Stimulated activated CD4-positive, alpha-beta T cell treated with anti-CD3 and anti-CD28 coated beads, TNF-alpha, amount 100 ng/mL, for 4 hours (primary cell): ENCODE measurements at regions not wholly inside any gene's neighbourhood (a gene's known extent, or its start where the extent isn't known, plus 50 kb on each side); places are given as distances from the start of the nearest gene placed in this dataset.
"Not testable (repeated sequence)": the region's sequence is repeated elsewhere in the genome, so short reads cannot be mapped to it uniquely, and the experiment has no call there.

ENCODE experiments used
- DNase-seq, 3 experiments: peaks; one replicate each; pipeline ENCODE4 v3.0.0-alpha.2; 2020; ENCODE audit warnings: low read depth in 3 of 3

DNA sequence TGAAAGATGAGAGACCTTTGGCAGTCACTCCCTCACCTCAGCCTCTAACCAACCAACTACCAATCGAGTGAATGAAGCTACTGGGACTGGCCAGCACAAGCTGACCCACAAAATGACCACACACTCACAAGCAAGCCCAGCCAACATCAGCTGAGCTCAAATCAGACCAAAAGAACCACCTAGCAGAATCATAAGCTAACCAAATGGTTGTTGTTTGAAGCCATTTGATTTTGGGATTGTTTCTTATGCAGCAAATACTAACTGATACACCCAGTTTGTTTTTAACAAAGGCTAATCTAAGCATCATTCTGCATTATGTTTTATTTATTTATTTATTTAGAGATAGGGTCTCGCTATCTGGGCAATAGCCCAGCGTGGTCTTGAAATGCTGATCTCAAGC, 310.4 kb downstream of the SETD4 start:
- no peak for DNase-seq

DNA sequence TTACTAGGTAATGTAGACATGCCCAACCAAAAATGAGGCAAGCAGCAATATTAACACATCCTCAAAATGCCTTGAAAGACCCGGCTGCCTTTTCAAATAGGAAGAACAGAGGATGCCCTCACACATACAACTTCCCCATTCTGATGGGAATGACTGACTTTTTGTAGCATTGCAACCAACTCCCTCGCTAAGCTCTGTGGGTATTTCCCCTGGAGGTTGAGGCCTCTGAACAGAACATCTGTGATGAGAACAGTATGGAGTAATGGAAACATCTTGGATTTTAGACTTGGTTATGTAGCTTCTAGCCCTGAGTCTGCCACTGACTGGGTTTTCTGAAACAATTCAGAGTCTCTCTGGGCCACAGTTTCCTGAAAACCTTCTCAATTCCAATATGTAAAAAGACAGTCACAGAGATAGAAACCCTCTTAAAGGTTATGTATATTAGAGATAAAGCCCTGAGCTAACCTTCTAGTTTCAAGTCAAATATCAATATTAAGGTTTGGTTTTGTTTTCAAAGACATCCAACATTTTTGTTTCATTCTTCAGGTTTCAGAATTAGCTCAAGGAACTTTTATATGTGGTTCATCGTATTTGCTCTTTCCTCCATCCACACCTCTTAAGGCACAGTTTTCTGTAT, 311.5 kb downstream of the SETD4 start:
- DNase-seq, result no peak

DNA sequence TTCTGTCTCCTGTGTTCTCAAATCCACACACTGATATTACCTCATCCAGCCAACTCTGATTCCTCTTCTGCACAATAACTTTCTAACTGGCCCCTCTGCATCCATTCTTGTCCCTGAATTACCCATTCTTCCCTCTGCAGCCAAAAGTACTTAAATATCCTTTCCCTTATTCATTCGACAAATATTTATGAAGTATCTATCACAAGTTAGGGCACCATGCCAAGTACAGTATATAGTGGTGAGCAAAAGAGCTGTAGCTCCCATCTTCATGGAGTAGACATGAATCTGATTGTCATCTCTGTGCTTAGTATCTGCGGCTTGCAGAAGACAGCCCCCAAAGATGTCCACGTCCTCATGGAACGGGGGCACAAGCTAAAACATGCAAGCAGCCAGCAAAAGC, 316.8 kb downstream of the SETD4 start:
- DNase-seq, result no peak

DNA sequence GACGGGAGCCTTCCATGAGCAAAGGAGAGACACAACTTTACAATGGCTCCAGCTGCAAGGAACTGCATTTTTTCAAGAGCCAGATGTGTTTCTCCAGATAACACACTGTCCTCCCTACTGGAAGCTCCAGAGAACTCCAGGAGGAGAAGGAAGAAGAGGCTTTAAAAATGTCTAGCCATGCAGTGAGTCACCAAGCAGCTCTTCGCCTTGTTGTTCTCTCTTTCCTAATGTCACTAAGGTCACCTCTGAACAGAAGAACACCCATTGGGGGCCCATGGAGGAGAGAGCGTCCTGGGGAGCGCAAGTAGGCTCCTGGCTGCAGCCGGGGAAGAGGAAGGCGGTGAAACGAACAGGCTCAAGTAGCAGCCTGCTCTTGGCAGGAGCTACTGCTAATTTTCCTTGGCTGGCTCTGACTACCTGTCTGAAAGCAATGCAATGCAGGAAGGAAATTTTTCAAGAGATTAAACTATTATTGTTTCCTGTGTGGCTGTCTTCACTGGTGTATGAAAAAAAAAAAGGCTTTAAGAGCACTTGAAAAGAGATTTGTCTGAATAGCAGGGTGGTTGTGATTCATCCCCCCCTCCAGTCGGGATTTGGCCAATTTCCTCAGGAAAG, 321.9 kb downstream of the SETD4 start:
- DNase-seq, result no peak

DNA sequence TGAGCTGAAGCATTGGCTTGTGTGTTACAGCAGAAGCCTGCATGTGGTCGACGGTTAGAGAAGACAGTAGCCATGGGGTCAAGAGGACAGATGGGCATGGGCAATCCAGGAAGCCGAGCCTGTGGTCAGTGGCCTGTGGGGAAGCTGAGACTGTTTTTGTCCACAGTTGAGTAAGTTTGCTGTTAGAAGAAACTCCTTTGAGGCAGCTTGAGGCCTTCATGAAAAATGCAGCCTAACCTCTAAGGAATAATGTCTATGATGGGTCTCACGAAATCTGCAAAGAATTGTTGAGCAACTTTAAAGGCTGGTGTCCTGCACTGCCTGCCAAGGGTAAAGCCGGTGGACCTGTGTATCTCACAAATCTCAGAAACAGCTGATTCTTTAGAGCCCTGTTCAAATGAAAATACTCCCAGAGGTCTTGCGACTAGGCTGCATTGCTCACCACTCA, 322.4 kb downstream of the SETD4 start:
- DNase-seq, result no peak

DNA sequence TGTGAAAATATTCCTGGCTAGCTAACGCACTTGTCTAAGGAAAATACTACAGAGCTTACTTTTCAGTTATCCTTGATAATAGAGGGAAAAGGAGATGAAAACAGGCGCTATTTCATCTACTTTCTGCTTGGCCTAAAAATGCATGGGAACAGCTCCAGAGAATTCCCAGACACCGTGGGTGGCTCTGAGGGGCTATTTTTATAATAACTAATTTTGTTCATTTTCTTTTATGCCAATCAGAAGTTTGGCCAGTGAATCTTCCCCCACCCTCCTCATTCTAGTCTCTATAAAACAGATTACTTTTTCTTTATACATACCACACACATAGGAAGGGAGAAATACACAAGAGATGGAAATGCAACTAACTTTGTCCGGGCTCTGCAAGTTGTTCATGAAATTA, 322.9 kb downstream of the SETD4 start:
- DNase-seq, result no peak

DNA sequence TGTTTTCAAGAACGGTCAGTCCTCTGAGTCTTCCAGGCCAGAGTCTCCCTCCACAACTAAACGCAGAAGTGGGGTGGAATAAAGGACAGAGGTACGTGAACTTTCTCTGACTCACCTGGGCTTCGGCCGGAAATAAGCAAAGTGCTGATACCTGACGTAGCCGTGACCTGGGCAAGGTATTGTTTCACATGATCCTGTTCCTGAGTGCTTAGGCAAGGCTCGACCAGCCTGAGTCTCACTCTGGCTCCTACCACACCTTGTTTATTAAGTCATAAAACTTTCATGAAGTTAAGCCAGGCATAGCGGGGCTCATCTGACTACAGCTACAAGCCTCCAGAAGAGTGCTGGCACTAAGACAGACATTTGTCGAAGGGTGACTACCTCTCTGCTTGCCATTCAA, 327.5 kb downstream of the SETD4 start:
- no peak for DNase-seq

DNA sequence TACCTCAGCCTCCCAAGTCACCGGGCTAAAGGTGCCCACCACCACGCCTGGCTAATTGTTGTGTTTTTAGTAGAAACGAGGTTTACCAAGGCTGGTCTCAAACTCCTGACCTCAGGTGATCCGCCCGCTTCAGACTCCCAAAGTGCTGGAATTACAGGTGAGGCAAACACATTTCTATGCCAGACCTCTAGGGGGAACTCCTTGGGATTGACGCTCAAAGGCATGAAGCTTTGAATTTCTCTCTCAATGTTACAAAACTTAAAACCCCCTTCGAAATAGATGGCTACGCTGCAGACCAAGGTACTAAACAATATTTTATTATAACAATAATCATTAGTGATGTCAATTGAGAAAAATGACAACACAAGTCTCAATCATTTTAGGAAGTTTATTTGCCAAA, 330.0 kb downstream of the SETD4 start:
- no peak for DNase-seq

DNA sequence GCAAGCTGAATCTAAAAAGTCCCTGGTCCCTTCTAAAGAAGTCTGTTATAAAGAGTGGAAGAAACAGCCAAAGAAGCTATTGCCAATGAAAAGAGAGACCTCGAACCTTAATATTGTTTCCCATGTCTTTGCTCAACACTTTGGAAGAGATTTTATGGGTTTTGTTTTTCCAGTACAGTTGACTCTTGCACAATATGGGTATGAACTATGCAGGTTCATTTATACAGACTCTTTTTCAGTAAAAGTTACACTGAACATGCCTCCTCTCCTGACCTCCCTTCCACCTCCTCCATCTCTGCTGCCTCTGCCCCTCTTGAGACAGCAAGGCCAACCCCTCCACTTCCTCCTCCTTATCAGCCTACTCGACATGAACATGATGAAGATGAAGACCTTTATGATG, 332.5 kb downstream of the SETD4 start:
- no peak for DNase-seq

DNA sequence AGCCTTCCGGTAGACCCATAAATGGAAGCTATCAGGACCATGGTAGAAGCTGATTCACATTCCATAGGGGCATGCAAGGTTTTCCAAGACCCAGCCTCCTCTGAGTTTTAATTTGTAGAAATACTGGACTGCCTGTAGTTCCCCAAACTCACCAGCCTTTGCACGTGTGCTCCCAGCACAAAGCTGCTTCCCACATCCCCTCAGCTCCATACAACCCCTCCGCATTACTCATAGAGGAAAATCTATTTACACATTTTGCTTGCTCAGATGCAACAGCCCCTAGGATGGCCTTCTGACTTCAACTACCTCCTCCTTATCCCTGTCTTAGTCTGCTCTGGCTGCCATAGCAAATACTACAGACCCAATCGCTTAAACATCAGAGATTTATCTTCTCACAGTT, 336.2 kb downstream of the SETD4 start:
- DNase-seq, result no peak

DNA sequence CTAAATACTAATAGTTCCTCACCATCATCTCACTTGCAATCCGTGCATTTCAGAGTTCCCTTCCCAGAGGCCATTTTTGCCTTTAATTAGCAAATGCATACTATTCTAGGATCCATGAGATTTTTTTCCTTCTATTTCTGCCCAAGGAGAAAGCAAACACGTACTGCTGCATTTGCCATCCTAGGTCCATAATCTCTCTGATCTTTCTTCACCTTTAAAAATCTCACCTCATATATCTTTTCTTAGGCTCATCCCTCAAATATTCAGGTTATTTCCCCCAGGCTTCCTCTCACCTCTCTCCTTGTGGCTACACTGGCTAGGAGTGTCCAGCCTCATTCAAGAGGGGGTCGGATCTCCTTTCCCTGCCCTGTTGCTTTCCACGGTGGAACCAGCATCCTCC, 338.6 kb downstream of the SETD4 start:
- DNase-seq, result no peak

DNA sequence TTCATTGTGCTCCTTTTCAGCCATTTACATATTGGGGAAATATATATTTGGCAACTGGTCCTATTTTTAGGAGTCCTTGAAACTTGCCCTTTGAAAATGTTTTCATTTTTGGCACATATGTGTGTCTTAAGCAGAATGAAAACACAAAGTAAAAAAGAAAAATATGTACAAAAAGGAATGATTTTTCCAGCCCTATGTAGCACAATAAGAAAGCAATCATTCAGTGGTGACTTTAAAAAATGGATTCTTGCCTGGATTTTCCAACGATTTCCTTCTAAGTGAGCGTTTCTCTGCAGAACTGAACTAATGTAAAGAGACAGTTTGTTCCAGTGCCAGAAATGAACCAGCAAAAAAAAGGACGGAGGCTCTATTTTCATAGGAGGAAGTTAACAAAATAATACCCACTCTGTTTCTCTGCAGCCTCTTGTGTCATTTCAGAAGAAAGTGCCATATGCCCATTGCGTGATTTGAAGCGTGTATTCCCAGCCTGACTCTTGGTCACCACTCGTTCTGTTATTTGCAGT, 340.1 kb downstream of the SETD4 start:
- DNase-seq, result no peak

DNA sequence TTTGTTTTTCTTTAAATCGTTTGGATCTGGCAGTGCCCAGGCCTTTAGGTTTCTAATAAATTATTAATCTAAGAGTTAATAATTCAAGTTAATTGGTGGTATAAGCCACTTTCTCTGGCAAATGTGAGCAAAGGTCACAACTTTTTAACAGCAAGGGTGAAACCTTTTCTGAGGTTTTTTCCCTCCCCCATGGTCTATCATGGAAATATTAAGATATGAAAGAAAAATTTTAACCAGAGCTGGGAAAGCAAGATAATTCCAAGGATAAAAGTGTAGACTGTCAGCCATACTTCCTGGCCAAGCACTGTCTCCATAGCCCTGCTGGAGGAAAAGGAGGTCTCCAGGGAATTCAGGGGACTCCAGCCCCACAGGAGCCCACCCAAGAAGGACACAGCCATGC, 341.2 kb downstream of the SETD4 start:
- DNase-seq, result no peak

DNA sequence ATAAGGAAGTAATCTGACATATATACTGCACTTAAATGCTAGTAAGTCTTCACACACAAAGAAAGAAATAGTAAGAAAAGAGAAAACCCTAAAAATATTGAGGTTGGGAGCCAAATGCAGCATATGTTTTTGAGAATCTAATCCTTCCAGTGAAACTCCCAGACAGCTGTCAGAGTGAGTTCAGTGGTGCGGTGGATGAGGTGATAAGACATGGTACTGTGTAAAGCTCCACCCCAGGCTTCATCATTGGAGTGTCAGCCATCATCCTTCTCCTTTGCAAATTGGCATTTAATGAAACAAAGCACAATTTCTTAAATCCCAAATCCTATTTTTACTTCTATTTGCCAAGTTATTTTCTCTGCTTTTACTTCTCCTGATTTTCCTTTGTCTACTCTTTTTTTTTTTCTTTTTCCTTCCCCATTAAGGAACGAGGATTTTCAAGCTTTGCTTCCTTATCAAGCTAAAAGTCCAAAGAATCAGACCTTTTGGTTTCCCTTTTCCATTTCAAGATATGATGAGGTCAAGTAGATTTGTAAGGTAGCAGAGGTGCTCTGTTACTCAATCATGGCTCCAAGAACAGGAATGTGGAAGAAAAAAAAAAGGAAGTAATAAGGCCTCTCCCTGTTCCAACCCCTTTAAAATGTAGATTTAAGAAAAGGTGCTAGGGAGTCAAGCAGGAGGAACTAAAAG, 343.3 kb downstream of the SETD4 start:
- no peak for DNase-seq

DNA sequence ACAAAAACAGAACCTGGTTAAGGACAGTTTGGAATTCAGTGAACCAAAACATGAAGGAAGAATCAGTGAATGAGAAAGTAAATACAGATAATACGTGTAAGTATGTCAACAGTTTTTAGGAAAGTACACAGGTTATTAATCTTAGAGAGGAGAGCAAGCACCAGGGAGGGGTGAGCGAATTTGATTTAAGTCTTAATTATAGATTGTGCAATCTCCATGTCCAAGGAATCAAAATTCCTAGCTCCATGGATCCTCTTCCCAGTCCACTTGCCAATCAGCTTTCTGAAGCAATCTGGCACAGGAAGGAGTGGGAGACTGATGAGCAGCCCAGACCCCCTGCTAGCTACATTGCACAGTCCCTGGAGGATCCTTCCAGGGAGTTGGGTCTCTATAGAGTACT, 346.4 kb downstream of the SETD4 start:
- no peak for DNase-seq

DNA sequence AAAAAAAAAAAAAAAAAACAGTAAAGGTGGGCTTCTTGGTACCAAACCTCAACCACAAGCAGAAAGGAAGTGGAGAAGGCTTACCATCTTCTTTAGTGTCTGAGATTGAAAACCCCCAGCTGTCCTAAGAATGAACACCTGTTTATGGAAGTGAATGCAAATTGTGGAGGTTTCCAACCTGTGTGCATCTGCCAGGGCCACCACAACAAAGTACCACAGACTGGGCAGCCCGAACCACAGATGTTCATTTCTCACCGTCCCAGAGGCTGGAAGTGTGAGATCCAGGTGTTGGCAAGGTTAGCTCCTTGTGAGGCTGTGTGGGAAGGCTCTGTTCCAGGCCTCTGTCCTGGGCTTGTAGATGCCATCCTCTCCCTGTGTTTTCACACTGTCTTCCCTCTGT, 348.7 kb downstream of the SETD4 start:
- no peak for DNase-seq

DNA sequence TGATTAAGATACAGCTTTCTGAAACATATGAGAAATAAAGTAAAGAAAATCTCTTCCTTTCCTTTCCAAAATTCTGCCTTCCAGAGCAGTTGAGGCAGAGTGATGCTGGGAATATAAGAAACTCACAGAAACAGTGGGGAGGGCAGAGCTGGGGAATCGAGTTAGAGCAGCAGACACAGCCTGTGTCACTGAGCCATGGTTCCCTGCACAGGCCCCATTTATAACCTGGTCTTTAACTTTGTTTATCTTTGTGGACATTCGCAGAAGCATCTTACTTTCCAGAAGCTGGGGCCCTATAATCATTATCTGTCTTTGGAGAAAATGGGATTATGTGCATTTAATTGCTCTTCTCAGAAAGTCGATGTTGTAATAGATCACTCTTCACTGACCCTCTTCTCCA, 349.1 kb downstream of the SETD4 start:
- DNase-seq, result no peak

DNA sequence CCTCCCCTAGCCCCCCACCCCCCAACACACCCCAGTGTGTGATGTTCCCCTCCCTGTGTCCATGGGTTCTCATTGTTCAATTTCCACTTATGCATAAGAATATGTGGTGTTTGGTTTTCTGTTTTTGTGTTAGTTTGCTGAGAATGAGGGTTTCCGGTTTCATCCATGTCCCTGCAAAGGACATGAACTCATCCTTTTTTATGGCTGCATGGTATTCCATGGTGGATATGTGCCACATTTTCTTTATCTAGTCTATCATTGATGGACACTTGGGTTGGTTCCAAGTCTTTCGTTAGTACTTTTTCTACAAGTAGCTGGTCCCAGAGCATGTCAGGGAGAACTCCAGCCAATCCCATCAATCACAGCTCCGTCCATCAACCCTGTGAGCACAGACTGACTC, 350.3 kb downstream of the SETD4 start:
- DNase-seq, result not testable (repeated sequence)

DNA sequence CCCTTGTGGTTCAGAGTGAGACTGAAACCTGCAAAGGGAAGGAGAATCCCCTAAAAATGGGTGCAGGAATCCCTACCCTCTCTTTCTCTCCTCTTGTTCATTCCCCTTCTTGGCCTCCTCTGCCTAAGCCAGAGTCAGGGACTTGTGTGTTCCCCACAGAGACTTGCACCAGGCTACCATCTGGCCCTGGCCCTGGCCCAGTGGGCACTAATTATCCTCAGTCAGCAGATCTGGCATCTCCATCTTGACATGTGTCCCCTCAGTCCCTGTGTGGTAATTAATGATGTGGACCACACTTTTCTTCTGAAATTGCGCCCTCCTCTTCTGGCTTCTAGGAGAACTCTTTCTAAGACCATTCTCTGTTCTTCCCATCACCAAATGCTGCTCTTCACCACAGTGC, 354.4 kb downstream of the SETD4 start:
- no peak for DNase-seq

DNA sequence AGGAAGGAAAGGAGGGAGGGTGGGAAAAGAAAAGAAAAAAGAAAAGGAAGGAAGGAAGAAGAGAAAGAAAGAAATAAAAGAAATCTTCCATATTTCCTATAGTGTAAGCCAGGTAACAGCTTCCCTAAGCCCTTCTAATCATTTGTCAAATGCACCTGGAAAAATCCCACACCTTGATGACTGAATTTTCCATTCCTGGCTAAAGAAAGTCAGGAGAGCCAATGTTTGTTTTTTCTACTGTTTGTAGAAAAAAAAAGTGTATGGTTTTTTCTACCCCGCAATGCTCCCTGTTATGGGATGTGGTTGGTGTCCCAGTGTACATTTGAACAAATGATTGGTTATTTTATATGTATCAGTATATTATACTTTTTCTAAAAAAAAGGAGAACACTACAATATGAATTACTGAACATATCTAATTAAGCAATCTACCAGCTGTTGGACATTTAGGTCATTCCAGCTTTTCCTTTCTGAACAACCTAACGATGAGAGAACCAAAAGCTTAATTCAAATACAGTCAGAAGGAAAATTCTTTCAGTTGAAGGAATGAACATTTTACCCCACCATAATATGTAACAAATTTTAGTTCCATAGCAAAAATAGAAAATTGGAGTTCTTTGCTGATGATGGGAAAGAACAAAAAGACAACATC, 355.0 kb downstream of the SETD4 start:
- DNase-seq, result no peak

DNA sequence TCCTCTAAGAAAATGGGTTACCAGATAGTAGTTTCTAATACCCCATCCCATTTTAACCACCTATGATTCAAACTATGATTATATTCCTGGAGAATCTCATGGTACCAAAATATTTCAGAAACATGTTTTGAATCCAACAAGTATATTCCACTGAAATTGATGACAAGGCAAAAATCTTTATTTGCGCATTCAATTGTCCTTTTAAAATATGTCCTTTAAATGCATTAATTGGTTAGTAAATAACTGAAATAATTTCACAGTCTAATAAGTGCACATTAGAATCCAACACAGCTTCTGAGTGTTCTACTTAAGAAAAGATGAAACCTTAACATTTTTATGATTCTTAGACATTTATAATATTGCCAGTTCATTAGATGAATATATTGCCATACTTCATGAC, 356.6 kb downstream of the SETD4 start:
- no peak for DNase-seq

DNA sequence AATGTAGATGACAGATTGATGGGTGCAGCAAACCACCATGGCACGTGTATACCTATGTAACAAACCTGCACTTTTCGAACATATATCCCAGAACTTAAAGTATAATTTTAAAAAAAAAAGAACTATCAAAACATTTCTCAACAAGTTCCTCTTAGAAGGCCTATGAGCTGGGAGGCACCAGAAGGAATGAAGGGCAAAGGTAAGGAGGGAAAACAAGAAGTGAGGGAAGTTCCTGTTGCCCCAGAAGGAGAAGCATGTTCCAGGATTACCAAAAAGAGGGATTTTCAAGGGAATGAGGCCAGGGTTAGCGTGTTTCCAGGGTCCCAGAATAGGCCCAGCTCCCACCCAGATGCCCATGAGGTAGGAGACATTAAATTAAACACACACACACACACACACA, 361.0 kb downstream of the SETD4 start:
- no peak for DNase-seq

DNA sequence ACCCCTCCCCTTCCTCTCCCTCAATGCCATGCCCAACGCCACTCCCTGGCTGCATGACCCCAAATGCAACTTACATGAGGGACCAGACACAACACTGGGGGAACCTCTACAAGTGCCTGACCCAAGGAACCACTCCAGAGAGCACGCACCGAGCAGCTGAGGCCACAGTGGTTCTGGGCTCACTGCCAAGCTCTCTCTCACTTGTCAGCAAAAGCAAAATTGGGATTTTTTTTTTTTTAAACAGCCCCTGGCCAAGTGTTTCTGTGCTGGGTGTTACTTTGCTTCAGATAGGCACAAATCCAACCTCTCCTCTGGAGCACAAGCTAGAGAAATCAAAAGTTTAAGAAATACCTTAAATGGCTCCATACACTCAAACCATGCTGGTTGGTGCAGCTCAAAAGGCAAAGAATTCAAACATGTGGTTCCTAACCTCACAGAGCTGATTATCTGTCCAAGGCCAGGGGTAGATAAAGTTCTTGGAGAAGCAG, 363.0 kb downstream of the SETD4 start:
- DNase-seq, result no peak
